NCI-H146 (cell line): ENCODE measurements at regions not wholly inside any gene's neighbourhood (a gene's known extent, or its start where the extent isn't known, plus 50 kb on each side); places are given as distances from the start of the nearest gene placed in this dataset.

Source experiments
- DNase-seq: peaks from one replicate; lab custom pipeline; 2025; lab: John Stamatoyannopoulos, UW

DNA sequence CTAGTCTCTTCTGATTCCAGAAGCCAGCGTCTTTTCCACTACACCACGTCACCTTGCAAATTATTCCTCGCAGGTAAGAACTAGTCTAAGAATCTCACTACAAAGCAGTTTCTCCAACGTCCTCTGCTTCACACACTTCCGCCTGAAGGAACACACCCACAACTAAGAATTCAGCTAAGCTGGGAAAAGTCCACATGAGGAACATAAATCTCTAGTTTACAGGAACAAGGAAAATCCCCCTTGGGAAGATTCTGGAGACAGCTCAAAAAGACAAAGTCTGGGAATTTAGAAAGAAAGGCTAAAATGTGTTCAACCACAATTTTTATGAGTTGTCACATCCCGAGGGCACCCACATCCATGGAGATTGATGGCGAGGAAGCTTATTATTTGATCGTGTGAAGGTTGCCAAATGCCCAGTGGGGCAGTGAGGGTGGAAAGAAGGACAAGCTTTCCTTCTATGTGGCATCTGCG, 780.2 kb upstream of the TBX3 start:
- DNase-seq = no peak

DNA sequence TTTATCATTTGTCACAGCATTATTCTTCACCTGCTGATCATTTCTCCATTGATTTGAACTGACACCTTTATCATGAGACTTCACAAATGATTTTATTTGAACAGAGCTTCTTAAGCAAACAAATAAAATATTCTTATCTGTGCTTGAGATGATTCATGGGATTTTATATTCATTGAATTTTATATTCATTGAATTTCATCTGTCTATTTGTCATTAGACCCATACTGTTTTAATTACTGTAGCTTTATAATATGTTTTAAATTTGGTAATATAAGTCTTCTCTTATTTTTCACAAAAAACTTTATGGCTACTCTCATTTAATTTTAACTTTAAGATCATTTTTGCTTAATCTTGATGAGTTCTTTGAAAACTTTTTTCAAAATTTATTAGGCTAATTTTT, 777.4 kb upstream of the TBX3 start:
- no peak for DNase-seq

DNA sequence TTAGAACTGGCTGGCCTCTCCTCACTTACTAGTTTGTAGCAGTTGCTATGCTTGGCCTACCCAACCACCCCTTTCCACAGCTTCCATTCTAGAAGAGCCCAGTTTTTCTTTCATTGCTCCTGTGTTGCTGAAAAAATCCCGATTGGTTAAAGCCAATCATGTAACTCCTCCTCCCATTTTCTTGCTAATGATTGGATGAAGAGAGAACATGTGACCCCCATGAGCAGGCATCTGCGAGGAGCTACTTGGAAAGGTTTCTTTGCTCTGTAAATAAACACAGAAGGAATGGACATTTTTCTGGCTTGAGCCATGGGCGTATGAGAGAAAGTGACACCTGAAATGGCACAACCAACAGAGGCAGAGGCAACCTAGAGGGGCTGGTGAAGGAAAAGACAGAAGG, 773.8 kb upstream of the TBX3 start:
- DNase-seq = no peak

DNA sequence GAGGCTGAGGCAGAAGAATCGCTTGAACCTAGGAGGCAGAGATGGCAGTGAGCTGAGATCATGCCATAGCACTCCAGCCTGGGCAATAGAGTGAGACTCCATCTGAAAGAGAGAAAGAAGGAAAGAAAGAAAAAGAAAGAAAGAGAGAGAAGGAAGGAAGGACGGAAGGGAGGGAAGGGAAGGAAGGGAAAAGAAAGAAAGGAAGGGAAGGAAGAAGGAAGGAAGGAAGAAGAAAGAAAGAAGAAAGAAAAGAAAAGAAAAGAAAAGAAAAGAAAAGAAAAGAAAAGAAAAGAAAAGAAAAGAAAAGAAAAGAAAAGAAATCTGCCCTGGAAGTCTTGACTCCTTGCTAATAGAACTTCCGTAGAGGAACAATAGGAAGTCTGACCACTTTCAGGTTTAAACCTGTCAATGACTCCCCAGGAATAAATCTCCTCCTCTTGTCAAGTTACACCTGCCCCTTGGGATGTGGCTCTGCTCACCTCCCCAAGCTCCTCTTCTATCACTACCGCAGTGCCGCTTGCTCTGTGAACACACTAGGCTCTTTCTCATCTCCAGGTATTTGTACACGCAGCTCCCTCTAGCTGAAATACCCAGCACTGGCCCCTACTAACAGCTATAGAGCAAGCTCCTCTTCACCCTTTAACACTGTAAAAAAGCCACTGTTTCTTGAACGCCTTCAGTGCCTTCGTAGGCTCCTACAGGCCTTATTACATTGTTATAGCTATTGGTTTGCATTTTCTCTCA, 773.1 kb upstream of the TBX3 start:
- no peak for DNase-seq

DNA sequence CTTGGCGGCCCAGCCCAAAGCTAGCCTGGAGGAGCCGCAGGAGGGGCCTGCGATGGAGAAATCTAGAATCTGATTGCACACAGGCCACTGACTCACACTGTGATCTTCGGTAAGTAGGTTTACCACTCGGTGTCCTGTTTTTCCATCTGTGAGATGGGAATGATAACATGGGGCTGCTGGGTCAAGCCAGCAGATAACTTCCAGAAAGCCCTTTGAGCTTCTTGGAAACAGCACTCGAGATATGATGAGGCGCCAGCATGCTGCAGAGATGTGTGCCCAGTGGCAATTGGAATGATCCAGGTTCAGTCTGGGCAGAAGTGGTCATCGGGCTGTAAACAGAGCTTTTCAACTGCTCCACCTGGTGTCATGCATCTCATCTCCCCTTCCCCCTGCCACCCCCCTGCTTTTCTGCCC, 771.3 kb upstream of the TBX3 start:
- DNase-seq = no peak

DNA sequence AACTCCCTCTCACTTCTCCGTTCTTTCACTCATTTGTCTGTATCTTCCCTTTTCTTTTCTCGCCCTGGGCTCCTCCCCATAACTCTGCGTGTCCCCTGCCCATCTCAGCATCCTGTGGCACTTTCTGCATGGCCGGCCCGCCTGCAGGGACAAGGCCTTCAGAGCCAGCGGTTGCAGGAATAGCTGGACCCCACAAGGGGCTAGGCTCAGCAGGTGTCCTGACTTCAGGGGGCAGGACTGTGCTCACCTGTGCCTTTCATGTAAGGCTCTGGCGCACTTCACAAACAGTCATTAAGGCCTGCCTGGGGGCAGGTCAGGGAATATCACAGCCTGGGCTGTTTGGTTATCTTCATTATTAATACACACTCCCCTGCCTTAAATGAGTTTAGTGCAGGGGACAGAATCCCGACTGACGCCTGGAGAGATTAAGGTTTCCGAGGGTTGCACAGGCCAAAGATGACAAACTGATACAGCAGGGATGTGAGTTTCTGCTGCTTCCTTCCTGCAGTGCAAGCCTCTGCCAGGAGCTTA, 768.8 kb upstream of the TBX3 start:
- DNase-seq = peak; percentile 17

DNA sequence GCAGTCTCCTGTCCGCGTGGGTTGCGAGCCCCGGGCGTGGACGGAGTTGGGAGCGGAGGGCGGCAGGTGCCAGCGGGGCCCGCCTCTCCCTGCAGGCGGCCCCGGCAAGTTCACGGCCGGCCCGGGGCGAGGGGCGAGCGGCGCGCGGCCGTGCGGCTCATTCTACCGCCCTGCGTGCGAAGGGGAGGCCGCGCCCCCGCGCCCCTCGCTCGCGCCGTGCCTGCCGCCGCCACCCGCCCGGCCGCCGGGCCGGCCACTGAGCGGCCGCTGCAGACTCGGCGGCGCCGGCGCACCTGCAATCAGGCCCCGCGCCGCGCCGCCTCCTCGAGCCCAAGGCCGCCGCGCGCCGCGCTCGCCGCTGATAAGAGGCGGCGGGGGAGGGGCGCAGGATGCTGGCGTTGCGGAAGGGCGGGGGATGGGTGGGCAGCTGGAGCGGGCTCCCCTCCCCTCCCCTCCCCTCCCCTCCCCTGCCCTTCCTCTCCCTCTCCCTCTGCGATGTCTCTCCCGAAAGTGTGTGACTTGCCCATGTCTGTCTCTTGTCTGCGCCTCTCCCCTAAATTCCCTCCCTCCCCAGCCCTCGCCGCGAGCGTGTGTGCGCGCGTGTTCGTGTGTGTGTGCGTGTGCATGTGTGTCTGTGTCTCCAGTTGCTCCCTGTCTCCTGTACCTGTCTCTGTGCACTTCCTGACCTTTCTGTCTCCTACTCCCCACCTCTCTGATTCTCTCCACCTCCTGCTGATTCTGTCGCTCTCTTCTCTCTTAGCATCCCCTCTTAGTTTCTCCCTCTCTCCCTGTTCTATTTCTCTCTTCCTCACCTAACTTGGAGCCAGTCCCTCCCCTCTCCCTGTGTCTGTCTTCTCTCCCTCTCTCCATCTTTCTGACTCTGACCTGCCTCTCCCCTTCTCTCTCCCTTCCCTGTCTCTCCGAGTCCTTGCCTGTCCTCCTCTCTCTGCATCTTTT, 768.1 kb upstream of the TBX3 start:
- DNase-seq = peak; percentile 62

DNA sequence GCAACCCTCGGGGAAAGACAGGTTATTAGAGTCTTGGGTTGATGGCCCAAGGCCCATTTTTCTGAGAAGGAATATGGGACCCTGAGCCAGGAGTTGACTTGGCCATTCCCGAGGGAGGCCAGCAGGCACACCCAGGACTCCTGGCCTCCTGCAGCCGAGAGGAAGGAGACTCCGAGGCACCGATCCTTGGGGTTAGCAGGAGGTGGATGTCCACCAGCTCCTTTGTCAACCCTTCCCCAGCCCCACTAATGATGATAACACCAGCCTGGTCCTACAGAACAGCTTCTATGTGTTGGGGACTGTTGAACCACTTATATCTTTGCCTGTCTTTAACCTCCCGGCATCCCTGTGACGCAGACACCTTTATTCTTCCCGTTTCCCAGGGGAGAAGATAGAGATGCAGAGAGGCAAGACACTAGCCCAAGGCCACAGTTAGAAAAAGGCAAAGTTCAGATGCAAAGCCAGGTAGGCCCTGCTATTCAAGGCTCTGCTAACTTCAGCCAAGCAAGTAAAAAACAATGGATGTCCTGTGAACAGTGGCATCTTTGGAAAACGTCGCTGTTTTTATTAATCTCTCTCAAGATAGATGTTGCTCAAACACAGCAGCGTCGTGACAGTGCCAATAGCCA, 767.3 kb upstream of the TBX3 start:
- no peak for DNase-seq

DNA sequence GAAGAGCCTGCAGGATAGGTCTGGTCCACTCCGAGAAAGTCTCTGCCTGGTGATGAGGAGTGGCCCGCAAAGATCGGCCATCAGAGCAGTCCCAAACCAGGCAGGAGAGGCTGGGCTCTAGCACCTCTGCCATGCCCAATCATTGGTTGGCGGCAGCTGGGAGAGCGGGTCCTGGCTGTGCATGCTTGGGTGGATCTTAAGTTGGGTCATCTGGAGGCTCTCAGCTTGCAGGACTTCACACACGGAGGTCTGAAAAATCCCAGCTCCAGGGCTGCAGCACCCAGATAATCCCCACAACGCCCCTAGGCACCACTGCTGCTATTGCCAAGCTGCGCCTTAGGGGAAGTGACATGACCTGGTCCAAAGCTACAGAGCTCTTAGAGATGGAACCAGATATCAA, 766.7 kb upstream of the TBX3 start:
- no peak for DNase-seq

DNA sequence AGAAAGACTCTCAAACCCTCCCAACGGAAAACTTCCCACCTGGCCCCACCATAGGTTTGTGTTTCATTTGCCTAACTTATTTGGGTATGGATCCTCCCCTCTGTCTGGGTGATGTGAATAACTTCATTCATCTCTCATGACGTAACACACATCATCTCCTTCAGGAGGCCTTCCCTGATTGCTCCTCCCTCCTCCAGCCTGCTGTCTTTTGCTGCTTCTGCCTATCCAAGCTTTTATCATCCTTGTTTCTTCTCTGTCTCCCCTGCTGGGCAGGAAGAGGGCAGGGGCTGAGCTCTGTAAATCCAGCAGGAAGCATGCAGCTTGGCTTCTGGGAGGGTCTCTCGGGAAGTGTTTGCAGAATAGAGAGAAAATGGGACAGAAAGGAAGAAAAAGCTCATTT, 766.0 kb upstream of the TBX3 start:
- no peak for DNase-seq

DNA sequence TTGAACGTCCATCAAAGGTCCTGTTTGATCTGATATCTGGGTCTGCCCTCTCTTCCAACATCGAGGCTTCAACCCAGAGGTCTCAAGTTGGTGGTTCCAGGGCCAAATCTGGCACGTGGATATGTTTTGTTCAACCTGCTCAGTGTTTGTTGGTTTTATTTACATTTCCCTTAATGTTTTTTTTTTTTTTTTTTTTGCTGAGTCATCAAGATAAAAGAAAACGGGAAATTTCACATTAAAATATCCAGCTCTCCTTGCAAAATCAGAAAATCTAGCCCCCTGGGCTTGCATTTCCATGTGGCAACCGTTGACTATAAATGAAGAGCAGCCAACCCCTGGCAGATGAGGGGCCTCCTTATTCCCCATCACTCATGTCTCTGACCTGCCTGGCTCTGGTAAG, 765.6 kb upstream of the TBX3 start:
- DNase-seq = no peak

DNA sequence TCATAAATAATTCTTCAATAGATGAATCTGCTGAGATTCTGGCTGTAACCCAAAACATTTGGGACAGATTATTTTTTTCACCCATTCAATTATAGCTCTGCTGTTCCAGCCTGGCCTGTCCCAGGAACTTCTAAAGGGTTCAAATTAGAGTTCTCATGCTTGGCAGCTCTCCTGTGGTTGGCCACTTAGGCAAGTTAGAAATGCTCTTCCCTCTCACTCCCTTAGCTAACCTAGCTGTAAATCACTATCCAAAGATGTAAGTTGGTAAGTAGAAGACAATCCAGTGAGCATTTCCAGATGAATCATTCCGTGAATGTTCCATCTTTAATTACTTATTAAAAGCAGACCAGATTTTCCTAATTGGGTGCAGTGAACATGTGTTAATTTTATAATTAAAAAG, 760.4 kb upstream of the TBX3 start:
- DNase-seq = no peak

DNA sequence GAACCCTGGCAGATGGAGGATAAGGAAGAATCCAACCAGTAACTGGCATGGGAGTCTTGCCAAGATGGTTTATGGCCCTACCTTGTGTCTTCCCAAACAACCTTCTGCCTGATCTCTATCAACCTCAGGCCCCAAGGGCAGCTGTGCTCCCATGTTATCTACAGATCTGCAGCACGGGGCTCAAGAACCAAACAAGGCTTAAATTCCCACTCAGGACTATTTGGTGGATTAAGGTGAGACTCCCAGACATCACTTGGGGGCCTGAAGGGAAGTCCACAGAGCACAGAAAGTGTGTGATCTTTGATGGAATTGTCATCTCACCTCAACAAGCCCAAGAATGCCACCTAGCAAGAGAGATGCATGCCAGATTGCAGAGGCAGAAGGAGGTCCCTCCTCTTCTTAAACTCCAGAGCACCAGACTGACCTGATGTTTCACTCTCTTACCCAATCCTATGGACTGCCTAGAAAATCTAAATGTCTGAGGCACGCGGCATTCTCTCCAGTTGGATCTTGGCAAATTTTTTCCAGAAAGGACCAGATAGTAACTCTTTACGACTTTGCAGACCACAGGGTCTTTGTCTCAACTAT, 759.5 kb upstream of the TBX3 start:
- DNase-seq = no peak

DNA sequence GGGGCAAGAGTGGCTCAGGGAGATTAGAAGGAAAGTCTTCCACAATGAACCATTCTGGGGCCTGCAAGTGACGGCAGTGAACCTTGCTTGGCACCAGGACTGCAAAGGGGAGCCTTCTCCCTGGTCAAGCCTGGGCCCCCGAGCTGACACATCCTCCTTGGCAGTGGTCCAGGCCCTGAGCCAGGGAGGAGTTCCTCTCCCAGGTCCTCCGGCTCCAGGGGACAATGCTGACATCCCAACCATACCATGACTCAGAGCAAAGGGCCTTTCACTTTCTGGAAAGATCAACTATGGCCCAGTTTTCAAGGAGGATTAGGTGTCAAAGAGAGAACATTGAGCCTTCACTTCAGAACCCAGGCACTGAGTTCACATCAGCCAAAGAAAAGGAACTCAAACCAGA, 756.5 kb upstream of the TBX3 start:
- DNase-seq = no peak

DNA sequence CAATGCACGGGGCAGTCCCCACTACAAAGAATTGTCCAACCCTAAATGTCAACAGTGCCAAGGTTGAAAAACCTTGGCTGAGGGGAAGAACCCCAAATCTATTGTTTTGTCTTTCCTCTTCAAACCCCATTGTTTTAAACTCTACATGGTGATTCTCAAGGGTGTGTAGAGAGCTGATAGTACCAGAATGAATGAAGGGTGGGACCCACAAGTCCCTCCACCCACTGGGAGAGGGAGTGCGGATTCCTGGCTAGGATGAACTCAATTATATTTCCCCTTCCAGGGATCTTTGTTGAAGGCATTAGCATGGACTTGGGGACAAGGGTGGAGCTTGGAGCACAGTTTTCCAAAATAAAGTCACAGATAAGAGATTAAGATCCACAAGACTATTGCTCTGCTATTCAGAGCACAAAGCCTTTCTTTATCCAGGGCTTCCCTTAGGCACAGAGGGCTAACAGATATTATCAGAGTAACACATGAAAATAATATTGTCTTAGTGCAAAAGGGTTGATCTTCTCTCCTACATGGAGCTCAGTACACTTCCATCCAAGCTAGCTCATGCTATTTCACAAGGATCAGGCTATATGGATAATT, 755.1 kb upstream of the TBX3 start:
- DNase-seq = no peak

DNA sequence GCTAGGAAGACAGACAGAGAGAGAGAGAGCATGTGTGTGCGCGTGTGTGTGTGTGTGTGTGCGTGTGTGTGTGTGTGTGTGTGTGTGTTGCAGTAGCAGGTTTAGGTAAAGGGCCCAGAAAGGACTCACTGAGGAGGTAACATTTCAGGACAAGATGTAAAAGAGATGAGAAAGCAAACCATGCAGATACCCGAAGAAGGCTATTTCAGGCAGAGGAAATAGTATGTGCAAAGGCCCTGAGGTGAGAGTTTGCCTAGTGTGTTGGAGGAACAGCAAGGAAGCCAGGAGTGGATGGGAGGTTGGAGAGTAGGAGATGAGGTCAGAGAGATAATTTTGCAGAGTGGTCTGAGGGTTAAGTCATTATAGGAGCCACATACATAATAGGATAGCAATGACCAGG, 754.3 kb upstream of the TBX3 start:
- DNase-seq = no peak

DNA sequence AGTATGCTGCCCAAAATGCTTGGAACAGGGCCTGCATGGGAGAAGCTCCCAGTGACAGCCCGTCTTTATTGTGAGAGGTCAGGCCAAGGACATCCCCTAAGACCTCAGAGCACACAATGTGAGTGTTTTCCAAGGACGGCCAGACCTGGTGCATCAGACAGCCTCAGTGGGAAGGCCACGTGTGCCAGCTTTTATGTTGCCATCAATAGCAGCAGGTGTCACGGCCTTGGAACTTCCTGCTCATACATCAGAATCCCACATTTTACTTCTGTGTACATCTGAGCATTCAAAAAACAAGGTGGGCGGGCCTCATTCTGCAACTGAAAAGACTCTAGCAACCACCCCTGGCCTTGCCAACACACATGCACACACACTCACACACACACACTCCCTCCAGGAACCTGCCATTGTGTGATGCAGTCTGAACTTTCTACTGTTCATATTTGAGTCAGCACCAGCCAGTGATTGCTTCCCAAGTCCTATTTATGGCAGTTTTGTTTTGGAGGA, 753.1 kb upstream of the TBX3 start:
- no peak for DNase-seq

DNA sequence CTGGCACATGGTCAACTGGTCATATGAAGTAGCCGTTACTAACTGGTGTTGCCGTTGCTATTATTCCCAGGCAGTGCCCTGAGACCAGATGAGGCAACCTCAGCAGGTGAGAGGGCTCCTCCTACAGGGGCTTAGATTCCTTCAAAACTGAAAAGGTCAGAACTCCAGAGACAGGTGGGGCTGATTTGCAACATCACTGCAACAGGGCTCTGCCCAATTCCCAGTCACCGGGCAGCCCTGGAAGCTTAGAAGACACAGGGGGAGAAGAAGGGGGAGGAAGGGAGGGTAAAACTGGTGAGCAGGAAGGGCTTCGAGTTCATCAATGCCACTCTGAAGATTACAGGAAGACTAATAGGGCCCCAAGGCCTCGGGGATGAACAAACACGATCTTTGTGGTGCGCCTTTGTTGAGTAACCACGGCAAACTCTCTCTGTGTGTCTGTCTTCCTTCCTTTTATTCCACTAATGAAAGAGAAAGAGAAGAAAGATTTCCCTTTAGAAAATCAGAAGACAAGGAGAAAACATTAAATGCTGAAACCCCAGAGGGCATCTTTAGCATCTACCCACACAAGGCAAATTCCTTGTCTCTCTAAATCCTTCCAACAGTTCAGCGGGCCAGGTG, 749.1 kb upstream of the TBX3 start:
- DNase-seq = no peak

DNA sequence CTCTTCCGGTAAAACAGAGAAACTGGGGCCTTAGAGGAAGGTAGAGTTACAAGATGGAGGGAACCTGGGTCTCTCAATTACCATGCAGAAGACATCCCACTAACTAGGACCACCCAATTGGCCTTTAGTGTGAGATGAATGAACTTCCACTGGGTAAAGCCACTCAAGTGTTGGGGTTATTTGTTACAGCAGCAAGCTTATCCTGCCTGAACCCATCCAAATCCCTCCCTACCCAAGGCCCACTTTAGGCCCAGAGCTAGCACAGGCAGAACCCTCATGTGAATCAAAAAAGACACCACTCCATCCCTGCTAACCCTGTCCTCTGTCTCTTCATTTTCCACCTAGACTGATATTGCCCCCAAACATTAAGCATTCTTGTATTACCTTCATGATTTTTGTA, 746.7 kb upstream of the TBX3 start:
- no peak for DNase-seq

DNA sequence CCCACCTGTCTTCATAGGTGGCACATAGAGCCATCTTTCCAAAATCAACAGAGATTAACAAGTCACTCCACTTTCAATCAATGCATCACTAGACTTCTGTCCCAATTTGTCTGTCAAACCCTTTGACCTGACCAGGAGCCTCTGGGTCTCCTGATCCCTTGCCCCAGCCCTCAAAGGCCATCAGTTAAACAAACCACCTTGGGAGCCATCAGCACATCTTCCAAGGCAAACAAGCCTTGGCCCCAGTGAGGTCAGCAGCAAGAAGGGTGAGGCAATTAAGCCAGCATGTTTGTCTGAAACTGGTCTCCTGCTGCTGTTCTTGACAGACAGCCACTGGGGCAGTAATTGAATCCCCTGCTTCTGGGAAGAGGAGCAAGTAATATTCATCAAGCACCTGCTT, 742.8 kb upstream of the TBX3 start:
- DNase-seq = no peak

DNA sequence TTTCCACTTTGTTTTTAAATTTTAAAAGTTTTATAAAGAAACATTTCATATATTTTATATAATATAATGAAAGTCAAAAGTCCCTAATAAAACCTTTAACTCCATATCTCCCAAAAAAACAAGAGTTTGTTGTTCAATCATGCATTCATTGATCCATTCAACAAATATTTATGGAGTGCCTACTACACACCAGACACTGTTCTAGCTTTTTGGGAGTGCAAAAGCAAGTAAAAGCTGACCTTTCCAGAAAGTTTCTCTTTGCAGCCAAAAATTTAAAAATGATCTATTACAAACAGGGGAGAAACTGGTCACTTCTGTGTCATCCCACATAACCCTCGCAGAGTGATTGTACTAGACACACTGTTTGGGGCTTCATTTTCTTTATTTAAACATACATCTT, 740.0 kb upstream of the TBX3 start:
- DNase-seq = no peak
